ENCODE measurements at regions not wholly inside any gene's neighbourhood (a gene's known extent, or its start where the extent isn't known, plus 50 kb on each side); places are given as distances from the start of the nearest gene placed in this dataset.

DNA sequence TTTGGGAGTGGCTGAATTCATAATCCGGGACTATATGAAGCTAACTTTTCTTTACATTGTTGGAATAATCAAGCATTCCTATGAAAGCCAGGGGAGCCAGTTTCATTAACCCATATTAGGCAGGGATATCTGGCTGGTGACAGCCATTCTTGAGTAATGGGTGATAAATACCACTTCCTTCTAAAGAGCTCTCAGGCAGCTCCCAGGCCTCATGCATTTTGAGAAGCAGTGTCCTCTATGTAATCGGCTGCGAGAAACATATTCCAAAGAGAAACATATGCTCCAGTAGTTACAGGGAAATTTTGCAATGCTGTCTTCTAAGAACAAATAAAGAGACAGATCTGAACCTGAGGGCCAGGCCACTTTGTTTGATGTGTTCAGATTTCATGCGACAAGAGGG, 83.1 kb downstream of the MSX2 start:
- TF ChIP-seq, protein P1, sequence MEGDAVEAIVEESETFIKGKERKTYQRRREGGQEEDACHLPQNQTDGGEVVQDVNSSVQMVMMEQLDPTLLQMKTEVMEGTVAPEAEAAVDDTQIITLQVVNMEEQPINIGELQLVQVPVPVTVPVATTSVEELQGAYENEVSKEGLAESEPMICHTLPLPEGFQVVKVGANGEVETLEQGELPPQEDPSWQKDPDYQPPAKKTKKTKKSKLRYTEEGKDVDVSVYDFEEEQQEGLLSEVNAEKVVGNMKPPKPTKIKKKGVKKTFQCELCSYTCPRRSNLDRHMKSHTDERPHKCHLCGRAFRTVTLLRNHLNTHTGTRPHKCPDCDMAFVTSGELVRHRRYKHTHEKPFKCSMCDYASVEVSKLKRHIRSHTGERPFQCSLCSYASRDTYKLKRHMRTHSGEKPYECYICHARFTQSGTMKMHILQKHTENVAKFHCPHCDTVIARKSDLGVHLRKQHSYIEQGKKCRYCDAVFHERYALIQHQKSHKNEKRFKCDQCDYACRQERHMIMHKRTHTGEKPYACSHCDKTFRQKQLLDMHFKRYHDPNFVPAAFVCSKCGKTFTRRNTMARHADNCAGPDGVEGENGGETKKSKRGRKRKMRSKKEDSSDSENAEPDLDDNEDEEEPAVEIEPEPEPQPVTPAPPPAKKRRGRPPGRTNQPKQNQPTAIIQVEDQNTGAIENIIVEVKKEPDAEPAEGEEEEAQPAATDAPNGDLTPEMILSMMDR (IDR thresholded peaks at IDR 0.05), result no peak
- TF ChIP-seq EP300 (IDR thresholded peaks at IDR 0.05), result no peak
- no peak for TF ChIP-seq POLR2A (IDR thresholded peaks at IDR 0.05)

Measured in ovary (tissue), 3 donors.